SK-N-MC (cell line): ENCODE measurements at regions not wholly inside any gene's neighbourhood (a gene's known extent, or its start where the extent isn't known, plus 50 kb on each side); places are given as distances from the start of the nearest gene placed in this dataset.

ENCODE experiments used
- DNase-seq: peaks from one replicate; pipeline ENCODE4 v3.0.0-alpha.2; 2011; ENCODE audit warnings: low read depth, low spot score
- H3K27ac ChIP-seq: fragments of 200-600 bp; sonication (generic); 2 replicates; pipeline ENCODE4 v1.5.1; 2016; ENCODE audit warnings: mixed run types
- H3K36me3 ChIP-seq: fragments of 200-600 bp; sonication (generic); 2 replicates; pipeline ENCODE4 v1.6.1; 2017; ENCODE audit warnings: antibody characterized with exemption, low read length, mixed read lengths; ENCODE audit not compliant: insufficient read depth
- H3K4me3 ChIP-seq: fragments of 200-600 bp; sonication (generic); 2 replicates; pipeline ENCODE4 v1.5.1; 2016
- H3K9ac ChIP-seq: fragments of 200-600 bp; sonication (generic); 2 replicates; pipeline ENCODE4 v1.8.0; 2017; ENCODE audit warnings: mixed run types, mixed read lengths; ENCODE audit not compliant: insufficient read length
- H3K9me3 ChIP-seq: fragments of 200-600 bp; sonication (generic); 2 replicates; pipeline ENCODE4 v1.6.1; 2017; ENCODE audit warnings: low read depth, mild to moderate bottlenecking, antibody characterized with exemption, low read length, moderate library complexity, mixed read lengths
- EZH2 ChIP-seq: fragments of 200-600 bp; sonication (generic); IDR thresholded peaks from one replicate; pipeline ENCODE4 v1.6.1; 2017; ENCODE audit warnings: antibody characterized with exemption
- FOXP2 ChIP-seq: optimal IDR thresholded peaks from 2 replicates; pipeline ENCODE3; 2011; ENCODE audit warnings: mild to moderate bottlenecking, moderate library complexity; ENCODE audit not compliant: insufficient read depth; ENCODE audit errors: extremely low read length, control extremely low read depth
- POLR2AphosphoS5 ChIP-seq: IDR thresholded peaks from 2 replicates; pipeline ENCODE4 v1.6.1; 2012; ENCODE audit warnings: mild to moderate bottlenecking, low read depth, low read length, borderline replicate concordance

DNA sequence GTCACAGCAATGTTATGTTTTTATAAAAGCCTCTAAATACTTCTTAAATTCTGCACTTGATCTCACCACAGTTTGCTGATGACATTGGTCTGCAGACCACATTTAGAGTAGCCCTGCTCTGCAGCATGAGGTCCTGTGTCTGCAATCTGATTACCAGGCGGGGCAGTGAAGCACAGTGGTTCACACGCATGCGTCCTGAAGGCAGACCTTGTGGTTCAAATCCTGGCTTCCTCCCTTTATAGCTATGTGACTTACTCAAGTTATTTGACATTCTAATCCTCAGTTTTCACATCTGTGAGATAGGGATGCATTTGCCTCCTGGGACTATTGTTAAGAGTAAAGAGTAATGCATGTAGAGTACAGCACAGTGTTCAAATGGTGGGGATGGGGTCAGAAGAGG is 50.3 kb downstream of the BMAL2 start:
- TF ChIP-seq EZH2 (no peak), FOXP2 (no peak)
- no peak overlapping the region for H3K27ac ChIP-seq
- no peaks in the 10 kb centered on the region for H3K9me3 ChIP-seq
- H3K36me3 ChIP-seq: no peaks in the 10 kb centered on the region
- no peak overlapping the region for H3K9ac ChIP-seq
- no peak overlapping the region for H3K4me3 ChIP-seq
- no peak for DNase-seq

DNA sequence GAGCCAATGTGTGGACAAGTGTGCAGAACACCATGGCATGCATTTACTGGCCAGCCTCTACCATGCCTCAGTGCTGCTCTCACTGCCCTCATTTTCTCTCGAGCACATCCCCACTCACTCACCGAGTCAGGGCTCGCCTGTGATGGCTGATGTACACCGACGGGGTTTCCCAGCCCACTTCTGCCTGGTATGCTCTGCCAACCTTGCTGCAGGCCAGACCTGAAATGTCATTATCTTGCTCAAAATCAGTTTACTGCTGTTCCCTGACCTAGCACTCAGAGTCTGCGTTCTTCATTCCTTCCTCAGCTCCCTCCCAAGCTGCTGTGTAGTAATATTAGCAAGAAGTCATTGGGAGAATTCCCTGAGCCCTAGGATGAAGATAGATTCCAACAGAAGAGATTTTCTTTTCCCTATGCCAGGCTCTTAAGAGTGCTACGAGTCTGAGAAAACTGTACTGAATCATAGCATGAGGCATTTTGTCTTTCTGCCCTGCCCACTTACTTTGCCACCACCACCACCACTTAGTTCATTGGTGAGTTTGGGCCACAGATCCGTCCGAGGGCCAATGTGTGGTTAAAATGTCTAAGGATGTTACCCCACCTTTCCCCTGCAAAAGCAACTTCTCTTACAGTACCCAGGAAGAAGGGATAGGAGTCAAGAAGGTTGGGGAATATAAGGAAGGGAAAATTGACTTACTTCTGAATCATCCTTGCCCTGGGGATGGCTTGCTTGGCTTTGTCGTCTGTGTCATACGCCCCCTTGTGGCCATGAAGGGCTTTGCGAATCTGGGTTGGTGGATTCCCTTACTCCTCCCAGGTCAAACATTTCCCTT is 51.0 kb downstream of the BMAL2 start:
- no peak for TF ChIP-seq EZH2
- no peak for TF ChIP-seq POLR2AphosphoS5
- no peak for TF ChIP-seq FOXP2
- H3K9me3 ChIP-seq: no peaks in the 10 kb centered on the region
- no peak overlapping the region for H3K4me3 ChIP-seq
- peak; percentile 37 for DNase-seq
- no peak overlapping the region for H3K27ac ChIP-seq
- H3K36me3 ChIP-seq: no peaks in the 10 kb centered on the region
- no peak overlapping the region for H3K9ac ChIP-seq

DNA sequence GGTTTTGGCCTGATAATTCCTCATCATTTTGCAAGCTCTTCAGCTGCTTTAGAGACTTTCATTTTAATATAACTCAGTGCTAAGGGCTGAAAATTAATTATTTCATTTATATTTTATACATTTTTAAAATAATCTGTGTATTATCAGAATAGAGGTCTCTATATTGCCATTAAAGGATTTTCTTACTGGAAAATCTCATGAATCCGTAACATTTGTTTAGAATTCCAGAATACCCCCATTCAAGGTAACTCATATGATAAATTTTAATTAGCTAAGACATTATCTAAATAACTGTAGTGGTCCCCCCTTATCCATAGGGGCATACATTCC is 51.6 kb downstream of the BMAL2 start:
- no peaks in the 10 kb centered on the region for H3K9me3 ChIP-seq
- H3K4me3 ChIP-seq: no peak overlapping the region
- no peak for DNase-seq
- H3K27ac ChIP-seq: no peak overlapping the region
- no peaks in the 10 kb centered on the region for H3K36me3 ChIP-seq
- H3K9ac ChIP-seq: no peak overlapping the region
- TF ChIP-seq EZH2 (no peak), POLR2AphosphoS5 (no peak), FOXP2 (no peak)

DNA sequence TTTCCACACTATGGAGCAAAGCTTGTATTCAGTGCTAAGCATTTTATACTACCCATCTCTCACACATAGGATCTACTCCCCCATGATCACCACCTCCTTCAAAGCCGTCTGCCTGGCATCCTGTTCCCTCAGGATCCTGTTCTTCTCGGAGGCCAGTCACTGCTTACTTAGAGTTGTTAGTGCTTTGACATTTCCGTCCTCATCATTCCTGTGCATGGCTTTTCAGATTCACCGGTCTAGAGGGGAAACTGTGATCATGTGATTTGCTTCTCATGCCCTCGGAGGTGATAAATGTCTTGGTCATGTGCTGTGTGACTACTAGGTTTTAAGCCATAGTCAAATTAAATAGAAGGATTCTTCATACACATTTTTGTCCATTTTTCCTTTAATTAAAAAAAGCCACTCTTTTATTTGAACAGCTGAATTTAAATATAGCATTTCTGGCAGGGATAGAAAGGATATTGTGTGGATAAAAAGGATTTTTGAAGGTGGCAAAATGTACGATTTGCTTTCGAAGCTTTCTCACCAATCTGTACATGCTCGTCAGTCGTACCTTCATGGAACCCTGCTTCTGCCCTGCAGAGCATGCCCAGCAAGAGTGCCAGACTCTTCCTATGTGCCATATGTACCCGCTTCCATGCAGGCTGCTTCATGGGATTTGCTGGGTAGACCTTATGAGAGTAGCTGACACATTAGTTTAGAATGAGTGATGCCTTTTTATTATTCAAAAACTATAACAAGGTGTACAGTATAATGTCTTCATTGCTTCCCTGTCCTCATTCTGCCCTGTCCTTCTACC is 53.3 kb downstream of the BMAL2 start:
- no peak overlapping the region for H3K27ac ChIP-seq
- no peak overlapping the region for H3K9ac ChIP-seq
- no peaks in the 10 kb centered on the region for H3K36me3 ChIP-seq
- no peak for DNase-seq
- no peaks in the 10 kb centered on the region for H3K9me3 ChIP-seq
- TF ChIP-seq FOXP2: no peak
- TF ChIP-seq EZH2: no peak
- TF ChIP-seq POLR2AphosphoS5: no peak
- H3K4me3 ChIP-seq: no peak overlapping the region

DNA sequence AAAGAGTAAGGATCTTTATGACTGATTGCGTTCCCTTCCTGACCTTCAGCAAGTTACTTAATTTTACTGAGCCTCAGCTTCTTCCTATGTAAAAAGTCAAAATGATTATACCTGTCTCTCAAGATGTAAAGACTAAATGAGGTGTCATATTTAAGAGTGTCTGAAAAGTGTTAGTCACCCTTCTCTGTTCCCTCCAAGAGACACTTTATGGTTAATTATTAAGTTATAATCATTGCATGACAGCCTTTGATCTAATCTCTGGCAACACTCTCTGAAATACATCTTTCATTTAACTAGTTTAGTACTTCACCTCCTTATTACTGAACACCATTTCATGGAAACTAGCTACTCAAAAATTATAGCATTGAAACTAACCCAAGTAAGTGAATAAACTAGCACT is 54.8 kb downstream of the BMAL2 start:
- no peak overlapping the region for H3K27ac ChIP-seq
- DNase-seq: no peak
- no peaks in the 10 kb centered on the region for H3K36me3 ChIP-seq
- H3K9me3 ChIP-seq: no peaks in the 10 kb centered on the region
- no peak overlapping the region for H3K4me3 ChIP-seq
- H3K9ac ChIP-seq: no peak overlapping the region
- no peak for TF ChIP-seq EZH2
- no peak for TF ChIP-seq FOXP2
- no peak for TF ChIP-seq POLR2AphosphoS5

DNA sequence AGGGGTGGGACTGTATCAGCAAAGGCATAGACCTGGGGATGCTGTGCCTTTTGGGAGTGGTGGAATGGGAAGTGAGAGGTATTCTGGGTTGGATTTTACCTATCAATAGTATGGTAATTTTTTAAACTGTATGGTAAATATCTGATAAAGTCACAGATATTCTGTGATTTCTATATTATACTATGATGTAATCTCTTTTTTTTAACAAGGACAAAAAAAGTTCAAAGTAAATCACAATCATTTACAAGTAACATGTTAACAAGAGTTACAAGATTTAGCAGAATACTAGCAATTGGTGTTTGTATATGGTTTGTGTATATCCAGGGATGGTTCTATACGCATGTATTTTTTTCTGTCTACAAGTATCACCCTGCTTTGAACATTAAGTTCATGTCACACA is 56.0 kb downstream of the BMAL2 start:
- TF ChIP-seq POLR2AphosphoS5 (no peak), EZH2 (no peak)
- no peaks in the 10 kb centered on the region for H3K36me3 ChIP-seq

DNA sequence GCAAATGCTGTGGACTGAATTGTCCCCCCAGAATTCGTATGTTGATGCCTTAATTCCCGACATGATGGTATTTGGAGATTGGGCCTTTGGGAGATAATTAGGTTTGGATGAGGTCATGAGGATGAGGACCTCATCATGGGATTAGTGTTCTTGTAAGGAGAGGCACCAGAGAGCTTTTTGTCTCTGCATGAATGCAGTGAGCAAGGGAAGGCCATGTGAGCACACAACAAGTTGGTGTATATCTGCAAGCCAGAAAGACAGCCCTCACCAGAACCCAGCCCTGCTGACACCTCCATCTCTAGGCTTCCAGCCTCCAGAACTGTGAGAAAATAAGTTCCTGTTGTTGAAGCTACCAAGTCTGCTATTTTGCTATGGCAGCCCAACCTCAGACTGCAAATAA is 51.9 kb upstream of the SMCO2 start:
- DNase-seq: no peak
- Histone ChIP-seq H3K9me3 (no peaks in the 10 kb centered on the region), H3K36me3 (no peaks in the 10 kb centered on the region), H3K4me3 (no peak overlapping the region), H3K9ac (no peak overlapping the region), H3K27ac (no peak overlapping the region)
- TF ChIP-seq EZH2 (no peak), POLR2AphosphoS5 (no peak), FOXP2 (no peak)

More for the DNA sequence above, 56.0 kb downstream of the BMAL2 start:
- Histone ChIP-seq H3K27ac (no peak overlapping the region), H3K9ac (no peak overlapping the region), H3K9me3 (no peaks in the 10 kb centered on the region), H3K4me3 (no peak overlapping the region)
- DNase-seq: no peak

DNA sequence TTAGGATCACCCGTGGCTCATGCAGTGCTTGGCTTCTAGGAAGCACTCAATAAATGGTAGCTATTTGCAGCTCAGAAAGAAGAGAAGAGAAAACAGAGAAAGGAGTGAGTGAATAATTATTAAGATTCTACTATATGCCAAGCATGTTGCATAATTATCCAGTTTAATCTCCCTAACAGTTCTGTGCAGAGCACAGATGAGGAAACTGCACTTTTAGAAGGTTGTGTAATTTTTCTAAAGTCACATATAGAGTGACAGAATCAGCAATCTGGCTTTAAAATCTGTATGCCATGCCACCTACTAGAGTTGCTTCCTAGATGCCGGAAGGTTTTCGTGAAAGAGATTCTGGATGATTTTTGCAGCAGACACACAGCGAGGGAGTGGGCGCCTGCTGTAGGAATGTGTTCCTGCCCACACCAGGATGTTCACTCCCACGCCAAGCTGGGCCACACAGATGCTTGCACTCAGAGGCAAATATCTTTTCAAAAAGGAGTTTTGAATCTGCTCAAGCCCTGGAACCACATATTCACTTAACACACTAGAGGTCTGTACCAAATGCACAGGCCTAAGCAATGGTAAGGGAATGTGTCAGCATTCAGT is 50.2 kb upstream of the SMCO2 start:
- Histone ChIP-seq H3K9ac (no peak overlapping the region), H3K9me3 (no peaks in the 10 kb centered on the region)

More for the DNA sequence above, 50.2 kb upstream of the SMCO2 start:
- no peaks in the 10 kb centered on the region for H3K36me3 ChIP-seq
- no peak for TF ChIP-seq POLR2AphosphoS5
- no peak for TF ChIP-seq FOXP2
- TF ChIP-seq EZH2: no peak
- DNase-seq: no peak
- no peak overlapping the region for H3K4me3 ChIP-seq
- no peak overlapping the region for H3K27ac ChIP-seq
